Neural progenitor cell (in vitro differentiated cells): ENCODE measurements at regions not wholly inside any gene's neighbourhood (a gene's known extent, or its start where the extent isn't known, plus 50 kb on each side); places are given as distances from the start of the nearest gene placed in this dataset.

Experiments
- EZH2phosphoT487 ChIP-seq: fragments of 200-600 bp; sonication (generic); IDR thresholded peaks from 2 replicates; pipeline ENCODE4 v1.6.1; 2017; ENCODE audit warnings: antibody characterized with exemption
- TF ChIP-seq, protein P1 (sequence below): fragments of 200-600 bp; sonication (generic); IDR thresholded peaks from 2 replicates; pipeline ENCODE4 v1.5.1; 2017; ENCODE audit warnings: antibody characterized with exemption, mild to moderate bottlenecking

DNA sequence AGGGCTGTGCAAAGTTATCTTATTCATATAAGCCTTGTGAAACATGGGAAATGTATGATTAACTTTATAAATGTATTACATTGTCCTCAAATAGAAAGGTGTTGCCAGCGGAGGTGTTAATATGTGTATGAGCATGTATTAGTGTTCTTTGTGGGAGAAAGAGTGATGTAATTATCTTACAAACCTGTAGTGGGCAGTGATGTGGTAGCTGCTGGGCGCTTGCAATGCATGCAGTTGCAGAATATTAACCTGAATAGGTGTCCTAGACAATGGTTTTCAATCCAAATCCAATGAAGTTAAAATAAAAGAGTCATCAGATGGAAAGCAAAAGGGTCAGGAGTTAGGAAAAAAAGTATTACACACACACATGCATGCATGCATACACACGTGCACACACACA, 881.3 kb upstream of the CADM2 start:
- TF ChIP-seq, protein P1, sequence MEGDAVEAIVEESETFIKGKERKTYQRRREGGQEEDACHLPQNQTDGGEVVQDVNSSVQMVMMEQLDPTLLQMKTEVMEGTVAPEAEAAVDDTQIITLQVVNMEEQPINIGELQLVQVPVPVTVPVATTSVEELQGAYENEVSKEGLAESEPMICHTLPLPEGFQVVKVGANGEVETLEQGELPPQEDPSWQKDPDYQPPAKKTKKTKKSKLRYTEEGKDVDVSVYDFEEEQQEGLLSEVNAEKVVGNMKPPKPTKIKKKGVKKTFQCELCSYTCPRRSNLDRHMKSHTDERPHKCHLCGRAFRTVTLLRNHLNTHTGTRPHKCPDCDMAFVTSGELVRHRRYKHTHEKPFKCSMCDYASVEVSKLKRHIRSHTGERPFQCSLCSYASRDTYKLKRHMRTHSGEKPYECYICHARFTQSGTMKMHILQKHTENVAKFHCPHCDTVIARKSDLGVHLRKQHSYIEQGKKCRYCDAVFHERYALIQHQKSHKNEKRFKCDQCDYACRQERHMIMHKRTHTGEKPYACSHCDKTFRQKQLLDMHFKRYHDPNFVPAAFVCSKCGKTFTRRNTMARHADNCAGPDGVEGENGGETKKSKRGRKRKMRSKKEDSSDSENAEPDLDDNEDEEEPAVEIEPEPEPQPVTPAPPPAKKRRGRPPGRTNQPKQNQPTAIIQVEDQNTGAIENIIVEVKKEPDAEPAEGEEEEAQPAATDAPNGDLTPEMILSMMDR: peak; percentile 48
- TF ChIP-seq EZH2phosphoT487: no peak
